CD4-positive, CD25-positive, alpha-beta regulatory T cell (primary cell): ENCODE measurements at regions not wholly inside any gene's neighbourhood (a gene's known extent, or its start where the extent isn't known, plus 50 kb on each side); places are given as distances from the start of the nearest gene placed in this dataset.

Source experiments
- ATAC-seq, 2 donors: fragments of 150-1000 bp; cut with Tn5 transposase; one replicate each; pipeline ENCODE4 v1.10.0; 2021; ENCODE audit warnings: low read depth in 2 of 2, moderate number of reproducible peaks in 2 of 2, moderate library complexity in 1 of 2
- DNase-seq, 3 donors: peaks; one replicate each; pipeline versions ENCODE4 v3.0.0 to v3.0.0-alpha.2; 2012 to 2022; ENCODE audit warnings: mixed read lengths in 1 of 3
- H3K27ac ChIP-seq: one replicate; pipeline ENCODE4 v1.7.0; 2013; ENCODE audit warnings: mild to moderate bottlenecking, low read length; ENCODE audit not compliant: insufficient read depth, poor library complexity, severe bottlenecking
- H3K27me3 ChIP-seq: one replicate; pipeline ENCODE4 v1.7.0; 2013; ENCODE audit warnings: low read length; ENCODE audit not compliant: control insufficient read depth, insufficient read depth
- H3K36me3 ChIP-seq: one replicate; pipeline ENCODE4 v1.7.0; 2013; ENCODE audit warnings: mild to moderate bottlenecking, low read length, moderate library complexity; ENCODE audit not compliant: control insufficient read depth, insufficient read depth
- H3K4me1 ChIP-seq: 2 replicates; pipeline ENCODE4 v1.7.0; 2013; ENCODE audit warnings: mild to moderate bottlenecking, low read length; ENCODE audit not compliant: insufficient read depth, control insufficient read depth, poor library complexity, severe bottlenecking
- H3K4me3 ChIP-seq: one replicate; pipeline ENCODE4 v1.7.0; 2013; ENCODE audit warnings: low read depth, mild to moderate bottlenecking, low read length, moderate library complexity
- H3K9me3 ChIP-seq, 2 experiments: 1 replicate in 1 of 2; 2 replicates in 1 of 2; pipeline ENCODE4 v1.7.0; 2013; ENCODE audit warnings: low read length in 2 of 2, mild to moderate bottlenecking in 1 of 2, moderate library complexity in 1 of 2; ENCODE audit not compliant: control insufficient read depth in 2 of 2
- H3K27ac Mint-ChIP-seq, 3 donors: one replicate each; pipeline ENCODE4 v1.8.0; 2020 to 2022; ENCODE audit warnings: mild to moderate bottlenecking in 3 of 3, mixed read lengths in 3 of 3, moderate library complexity in 2 of 3
- H3K27me3 Mint-ChIP-seq: one replicate; pipeline ENCODE4 v1.8.0; 2022; ENCODE audit warnings: mild to moderate bottlenecking, mixed read lengths
- H3K36me3 Mint-ChIP-seq: one replicate; pipeline ENCODE4 v1.8.0; 2020; ENCODE audit warnings: mixed read lengths
- H3K4me1 Mint-ChIP-seq, 4 donors: one replicate each; pipeline ENCODE4 v1.8.0; 2020 to 2022; ENCODE audit warnings: mixed read lengths in 4 of 4, mild to moderate bottlenecking in 1 of 4
- H3K4me3 Mint-ChIP-seq, 4 donors: one replicate each; pipeline ENCODE4 v1.8.0; 2020 to 2022; ENCODE audit warnings: mild to moderate bottlenecking in 4 of 4, mixed read lengths in 4 of 4, moderate library complexity in 3 of 4
- H3K9me3 Mint-ChIP-seq, 7 donors: one replicate each; pipeline ENCODE4 v1.8.0; 2020 to 2022; ENCODE audit warnings: mixed read lengths in 7 of 7, mild to moderate bottlenecking in 3 of 7, moderate library complexity in 2 of 7

DNA sequence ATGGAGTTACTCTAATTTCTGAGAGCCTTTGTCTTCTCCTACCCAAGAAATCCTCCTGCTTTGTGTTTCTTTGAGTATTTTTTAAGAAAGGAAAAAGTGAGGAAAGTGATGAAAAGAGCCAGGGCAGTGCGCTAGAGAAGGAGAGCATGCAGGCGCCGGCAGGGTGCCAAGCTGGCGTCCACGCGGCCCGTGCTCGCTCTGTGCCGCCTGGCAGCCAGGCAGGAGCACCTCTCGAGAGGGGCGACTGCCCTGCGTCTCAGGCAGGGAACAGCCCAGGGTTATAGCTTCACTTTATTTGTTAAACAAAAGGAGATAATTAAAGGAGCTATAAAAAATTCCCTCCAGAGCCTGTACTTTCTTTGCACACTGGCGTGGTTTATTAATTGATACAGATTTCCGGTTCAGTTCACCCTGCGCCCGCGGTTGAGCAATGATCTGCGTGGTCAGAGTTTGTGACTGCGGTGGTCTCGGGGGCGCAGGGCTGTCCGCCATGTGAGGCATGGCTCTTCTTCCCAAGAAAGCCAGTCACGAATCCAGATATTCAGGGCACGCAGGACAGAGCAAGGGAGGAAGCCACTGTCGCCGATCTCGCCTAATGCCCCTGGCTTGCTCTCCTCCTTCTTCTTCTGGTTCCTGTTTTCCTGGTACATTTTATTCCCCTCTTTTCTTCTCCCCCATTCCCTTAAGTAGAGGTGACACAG lies 110.8 kb upstream of the PAQR3 start:
- H3K4me1 Mint-ChIP-seq = no peaks in the 10 kb centered on the region
- no peak for DNase-seq
- Histone ChIP-seq H3K36me3 (no peaks in the 10 kb centered on the region), H3K27ac (no peak overlapping the region), H3K4me3 (no peak overlapping the region), H3K4me1 (no peaks in the 10 kb centered on the region), H3K27me3 (no peaks in the 10 kb centered on the region), H3K9me3 (no peaks in the 10 kb centered on the region)
- no peaks in the 10 kb centered on the region for H3K36me3 Mint-ChIP-seq
- peaks cover 0 to 6% (median 0%) of the 10 kb centered on the region in 7 donors for H3K9me3 Mint-ChIP-seq
- no peak for ATAC-seq
- H3K4me3 Mint-ChIP-seq = no peak overlapping the region
- peaks cover 4% of the 10 kb centered on the region for H3K27me3 Mint-ChIP-seq
- H3K27ac Mint-ChIP-seq = no peak overlapping the region

DNA sequence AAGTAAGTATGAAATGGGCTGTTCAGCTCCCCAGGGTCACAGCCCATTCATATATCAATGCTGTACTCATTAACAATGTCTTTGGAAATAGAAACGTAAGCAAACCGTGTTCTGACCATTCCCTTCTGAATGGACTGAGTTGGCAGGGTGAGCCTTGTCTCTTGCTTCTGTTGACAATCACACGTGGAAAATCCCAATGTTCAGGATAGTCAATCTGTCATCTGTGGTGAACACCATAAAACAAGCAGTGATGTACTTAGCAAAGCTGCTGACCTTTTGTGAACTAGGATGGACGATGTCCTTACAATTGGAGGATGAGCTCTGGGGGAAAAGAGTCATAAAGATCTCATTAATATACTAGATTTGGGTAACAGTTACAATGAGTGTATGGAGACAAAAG lies 109.6 kb upstream of the PAQR3 start:
- ATAC-seq (no peak), DNase-seq (no peak)
- Mint-ChIP-seq H3K36me3 (no peaks in the 10 kb centered on the region), H3K27ac (no peak overlapping the region), H3K9me3 (peaks cover 0 to 6% (median 0%) of the 10 kb centered on the region in 7 donors), H3K4me3 (no peak overlapping the region), H3K27me3 (peaks cover 2% of the 10 kb centered on the region), H3K4me1 (no peaks in the 10 kb centered on the region)
- Histone ChIP-seq H3K27ac (no peak overlapping the region), H3K36me3 (no peaks in the 10 kb centered on the region), H3K9me3 (no peaks in the 10 kb centered on the region), H3K4me3 (no peak overlapping the region), H3K27me3 (no peaks in the 10 kb centered on the region), H3K4me1 (no peaks in the 10 kb centered on the region)

DNA sequence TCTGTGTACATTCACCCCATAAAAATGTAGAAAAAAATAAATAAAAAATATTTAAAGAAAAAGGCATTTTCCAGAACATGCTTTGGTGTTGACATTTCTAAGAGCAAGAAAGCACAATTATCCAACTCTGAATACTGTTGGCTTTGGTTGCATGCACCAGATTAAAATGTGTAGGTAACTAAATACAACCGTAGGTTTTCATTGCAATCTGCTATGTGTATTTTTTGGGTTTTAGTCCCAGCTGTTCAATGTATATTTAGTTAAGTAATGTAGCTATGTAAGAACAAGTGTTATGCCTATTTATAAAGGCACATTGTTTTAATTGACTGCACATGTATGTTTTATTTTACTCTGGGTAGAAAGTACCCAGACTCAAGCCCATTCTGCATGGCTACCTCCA lies 108.1 kb upstream of the PAQR3 start:
- H3K36me3 ChIP-seq = no peaks in the 10 kb centered on the region
- no peak overlapping the region for H3K4me3 ChIP-seq
- Mint-ChIP-seq H3K9me3 (peaks cover 0 to 2% (median 0%) of the 10 kb centered on the region in 7 donors), H3K4me1 (no peaks in the 10 kb centered on the region), H3K27me3 (no peaks in the 10 kb centered on the region), H3K4me3 (no peak overlapping the region), H3K36me3 (no peaks in the 10 kb centered on the region), H3K27ac (no peak overlapping the region)
- ATAC-seq (no peak), DNase-seq (no peak)
- H3K27me3 ChIP-seq = no peaks in the 10 kb centered on the region
- H3K4me1 ChIP-seq = no peaks in the 10 kb centered on the region
- H3K27ac ChIP-seq = no peak overlapping the region
- H3K9me3 ChIP-seq = no peaks in the 10 kb centered on the region

DNA sequence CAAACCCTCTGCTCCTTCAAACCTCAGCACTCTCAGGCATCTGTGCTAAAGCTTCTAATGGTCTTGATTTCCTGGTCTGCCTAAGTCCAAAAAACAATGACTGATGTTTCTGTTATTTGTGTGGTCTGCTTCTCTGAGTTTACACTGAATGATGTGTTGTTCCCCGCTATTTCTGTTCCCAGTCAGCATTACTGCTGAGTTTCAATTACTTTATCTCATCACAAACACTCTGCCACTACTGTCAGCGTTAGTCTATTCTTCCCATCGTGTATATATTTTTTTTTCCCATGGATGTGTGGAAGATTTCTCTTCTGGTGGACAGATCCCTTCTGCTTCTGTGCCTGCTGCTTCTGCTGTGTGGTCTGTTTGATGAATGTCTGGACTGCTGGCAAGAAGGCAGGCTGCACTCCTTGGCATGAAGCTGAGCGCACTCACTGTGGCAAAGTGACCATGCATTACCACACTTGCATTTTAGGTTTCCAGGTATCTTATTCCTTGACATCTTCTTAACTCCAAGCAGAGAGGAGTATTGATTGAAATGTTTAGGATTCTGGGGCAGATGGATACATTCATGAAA lies 106.9 kb upstream of the PAQR3 start:
- Histone ChIP-seq H3K4me3 (no peak overlapping the region), H3K4me1 (no peaks in the 10 kb centered on the region), H3K36me3 (no peaks in the 10 kb centered on the region), H3K27ac (no peak overlapping the region), H3K27me3 (no peaks in the 10 kb centered on the region), H3K9me3 (no peaks in the 10 kb centered on the region)
- Mint-ChIP-seq H3K36me3 (no peaks in the 10 kb centered on the region), H3K27ac (no peak overlapping the region), H3K4me3 (no peak overlapping the region), H3K4me1 (no peaks in the 10 kb centered on the region), H3K9me3 (peaks cover 0 to 2% (median 0%) of the 10 kb centered on the region in 7 donors), H3K27me3 (no peaks in the 10 kb centered on the region)
- ATAC-seq (no peak), DNase-seq (no peak)

DNA sequence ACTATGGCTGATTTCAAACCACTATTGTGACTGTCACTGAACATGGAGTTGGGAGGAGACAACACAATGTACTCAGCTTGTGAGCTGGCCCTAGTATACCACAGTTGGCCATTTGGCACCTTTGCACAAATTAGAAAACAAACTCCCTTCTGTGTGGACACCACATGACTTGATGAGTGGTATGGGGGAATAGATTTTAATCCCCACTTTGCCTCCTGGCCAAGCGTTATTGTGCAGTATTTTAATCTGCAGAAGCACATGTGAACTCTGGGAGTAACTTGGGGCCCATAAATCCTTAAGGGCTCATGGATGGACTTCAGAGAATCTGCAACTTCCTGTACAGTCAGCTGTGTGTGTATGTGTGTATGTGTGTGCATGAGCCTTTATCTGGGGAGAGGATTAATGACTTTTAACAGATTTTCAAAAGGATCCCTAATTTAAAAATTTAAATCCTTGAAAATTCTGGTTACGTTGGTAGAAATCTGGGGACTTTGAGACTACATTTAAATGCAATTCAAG lies 105.0 kb upstream of the PAQR3 start:
- Mint-ChIP-seq H3K4me3 (no peak overlapping the region), H3K9me3 (peaks cover 0 to 2% (median 0%) of the 10 kb centered on the region in 7 donors), H3K27me3 (no peaks in the 10 kb centered on the region), H3K27ac (no peak overlapping the region), H3K4me1 (no peaks in the 10 kb centered on the region), H3K36me3 (no peaks in the 10 kb centered on the region)
- Histone ChIP-seq H3K27ac (no peak overlapping the region), H3K27me3 (no peaks in the 10 kb centered on the region), H3K4me3 (no peak overlapping the region), H3K4me1 (no peaks in the 10 kb centered on the region), H3K36me3 (no peaks in the 10 kb centered on the region), H3K9me3 (no peaks in the 10 kb centered on the region)
- DNase-seq = no peak
- ATAC-seq = no peak

DNA sequence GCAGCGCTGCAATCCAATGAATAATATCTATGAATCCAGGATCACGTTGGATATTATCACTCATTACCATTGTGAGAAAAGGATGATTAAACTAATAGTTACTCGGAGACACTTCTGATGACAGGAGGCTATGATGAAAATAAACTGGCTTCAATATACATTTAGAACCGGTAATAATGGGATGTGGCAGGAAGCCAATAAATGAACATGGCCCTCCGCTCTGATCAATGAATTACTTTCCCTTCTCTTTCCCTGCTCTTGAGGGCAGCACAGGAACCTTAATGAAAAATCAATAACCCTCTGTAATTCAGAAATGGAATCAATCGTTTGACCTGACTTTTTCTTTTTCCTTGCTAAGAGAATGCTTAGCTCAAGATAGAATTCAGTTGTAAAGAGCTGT lies 103.9 kb upstream of the PAQR3 start:
- no peak for DNase-seq
- H3K9me3 Mint-ChIP-seq = peaks cover 0 to 2% (median 0%) of the 10 kb centered on the region in 7 donors
- H3K4me1 ChIP-seq = no peaks in the 10 kb centered on the region
- H3K27ac Mint-ChIP-seq = no peak overlapping the region
- H3K4me3 ChIP-seq = no peak overlapping the region
- no peaks in the 10 kb centered on the region for H3K4me1 Mint-ChIP-seq
- no peaks in the 10 kb centered on the region for H3K36me3 ChIP-seq
- no peak for ATAC-seq
- no peaks in the 10 kb centered on the region for H3K9me3 ChIP-seq
- no peaks in the 10 kb centered on the region for H3K27me3 ChIP-seq
- no peaks in the 10 kb centered on the region for H3K36me3 Mint-ChIP-seq
- H3K27me3 Mint-ChIP-seq = no peaks in the 10 kb centered on the region
- no peak overlapping the region for H3K4me3 Mint-ChIP-seq
- no peak overlapping the region for H3K27ac ChIP-seq

DNA sequence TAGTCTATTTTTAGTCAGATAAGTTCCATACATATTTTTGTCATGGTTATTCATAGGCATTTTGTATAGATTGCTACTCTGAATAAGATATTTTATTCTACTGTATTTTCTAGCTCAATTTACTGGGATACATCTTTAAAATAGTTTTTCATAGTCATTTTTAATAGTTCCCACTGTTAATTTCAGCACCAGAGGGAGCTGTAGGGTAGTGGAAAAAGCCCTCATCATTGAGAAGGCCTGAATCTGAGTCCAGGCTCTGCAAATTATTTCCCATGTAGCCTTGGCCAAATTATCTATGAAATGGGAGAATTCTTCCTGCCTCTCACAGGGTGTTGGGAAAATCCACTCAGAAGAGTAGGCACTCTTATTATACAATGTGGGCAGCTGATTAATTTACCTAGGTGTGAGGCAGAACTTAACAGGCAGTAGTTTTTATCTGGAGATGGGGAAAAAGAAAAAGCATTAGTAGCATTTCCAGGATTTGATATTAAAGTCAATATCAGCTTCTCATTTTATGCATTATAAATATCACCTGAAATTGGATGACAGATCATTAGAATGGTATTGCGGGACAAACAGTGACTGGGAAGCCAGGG lies 102.9 kb upstream of the PAQR3 start:
- Mint-ChIP-seq H3K36me3 (no peaks in the 10 kb centered on the region), H3K4me3 (no peak overlapping the region), H3K4me1 (no peaks in the 10 kb centered on the region), H3K27me3 (no peaks in the 10 kb centered on the region), H3K9me3 (peaks cover 0 to 2% (median 0%) of the 10 kb centered on the region in 7 donors), H3K27ac (no peak overlapping the region)
- H3K4me1 ChIP-seq = no peaks in the 10 kb centered on the region
- no peaks in the 10 kb centered on the region for H3K36me3 ChIP-seq
- no peaks in the 10 kb centered on the region for H3K27me3 ChIP-seq
- no peak overlapping the region for H3K27ac ChIP-seq
- DNase-seq = no peak
- H3K9me3 ChIP-seq = no peaks in the 10 kb centered on the region
- H3K4me3 ChIP-seq = no peak overlapping the region
- no peak for ATAC-seq

DNA sequence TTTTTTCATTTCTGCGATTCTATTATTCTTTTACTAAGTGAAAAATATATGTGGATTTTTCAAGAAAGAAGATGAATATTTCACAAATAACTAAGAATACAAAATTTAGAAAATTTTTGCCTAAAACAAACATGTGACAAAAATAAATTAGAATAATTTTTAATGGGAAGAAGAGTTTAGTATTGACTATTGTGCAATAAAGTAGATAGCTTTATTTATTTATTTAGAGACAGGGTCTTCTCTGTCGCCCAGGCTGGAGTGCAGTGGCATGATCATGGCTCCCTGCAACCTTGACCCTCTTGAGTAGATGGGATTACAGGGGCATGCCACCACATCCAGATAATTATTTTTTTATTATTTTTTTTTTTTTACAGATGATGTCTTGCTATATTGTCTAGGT lies 95.3 kb upstream of the PAQR3 start:
- H3K27ac Mint-ChIP-seq = no peak overlapping the region

More for the DNA sequence above, 95.3 kb upstream of the PAQR3 start:
- no peak for ATAC-seq
- Mint-ChIP-seq H3K27me3 (no peaks in the 10 kb centered on the region), H3K36me3 (no peaks in the 10 kb centered on the region), H3K9me3 (no peaks in the 10 kb centered on the region), H3K4me3 (no peak overlapping the region), H3K4me1 (no peaks in the 10 kb centered on the region)
- Histone ChIP-seq H3K4me1 (no peaks in the 10 kb centered on the region), H3K4me3 (no peak overlapping the region), H3K27me3 (no peaks in the 10 kb centered on the region), H3K36me3 (no peaks in the 10 kb centered on the region), H3K27ac (no peak overlapping the region), H3K9me3 (no peaks in the 10 kb centered on the region)
- DNase-seq = no peak
